Transverse colon (tissue), 4 donors: ENCODE measurements at regions not wholly inside any gene's neighbourhood (a gene's known extent, or its start where the extent isn't known, plus 50 kb on each side); places are given as distances from the start of the nearest gene placed in this dataset.

Source experiments
- DNase-seq: peaks from one replicate; pipeline ENCODE4 v3.0.0-alpha.2; 2019
- H3K27ac ChIP-seq, 4 donors: fragments of 200-600 bp; sonication (generic); 2 replicates each; pipeline ENCODE4 v1.5.1; 2016 to 2018; ENCODE audit warnings: inconsistent platforms in 4 of 4
- H3K27me3 ChIP-seq: fragments of 200-600 bp; sonication (generic); 2 replicates; pipeline ENCODE4 v1.5.1; 2017; ENCODE audit warnings: inconsistent platforms
- H3K36me3 ChIP-seq, 4 donors: fragments of 200-600 bp; sonication (generic); 2 replicates each; pipeline ENCODE4 v1.5.1; 2017 to 2019; ENCODE audit warnings: inconsistent platforms in 4 of 4
- H3K4me1 ChIP-seq, 4 donors: fragments of 200-600 bp; sonication (generic); 2 replicates each; pipeline ENCODE4 v1.5.1; 2017 to 2020; ENCODE audit warnings: inconsistent platforms in 4 of 4
- H3K4me3 ChIP-seq, 4 donors: fragments of 200-600 bp; sonication (generic); 1 replicate in 1 of 4; 2 replicates in 3 of 4; pipeline versions ENCODE4 v1.5.1 to v1.6.1; 2017 to 2019; ENCODE audit warnings: inconsistent platforms in 4 of 4
- H3K9me3 ChIP-seq, 2 donors: fragments of 200-600 bp; sonication (generic); 2 replicates each; pipeline ENCODE4 v1.5.1; 2017 to 2019; ENCODE audit warnings: inconsistent platforms in 2 of 2
- EP300 ChIP-seq: sonication (generic); formaldehyde crosslinking; IDR thresholded peaks from one replicate; pipeline ENCODE4 v1.6.1; 2017; ENCODE audit warnings: antibody characterized with exemption, low read depth
- POLR2A ChIP-seq: fragments of 450-650 bp; IDR thresholded peaks from one replicate; pipeline ENCODE4 v1.6.1; 2016; ENCODE audit warnings: antibody characterized with exemption, mild to moderate bottlenecking, moderate library complexity
- POLR2AphosphoS5 ChIP-seq, 3 donors: sonication (generic); formaldehyde crosslinking; IDR thresholded peaks; one replicate each; pipeline ENCODE4 v1.6.1; 2016; ENCODE audit warnings: antibody characterized with exemption in 3 of 3
- WGBS, 2 donors: methylation state at CpG; one replicate each; pipeline ENCODE4 v1.1.5; 2018; ENCODE audit warnings: low coverage in 1 of 2; 5-methylcytosine and 5-hydroxymethylcytosine counted together
- in situ Hi-C, 4 donors: fragments of 200-750 bp; cut with MboI; loops; one replicate each; pipeline versions ENCODE4 v1.15.0 to v1.15.1; 2017; ENCODE audit warnings: low sequenced_read_pairs in 3 of 4, low pct_ligation_motif_present in 1 of 4, low pct_unique_long_range_greater_than_20kb in 1 of 4
- intact Hi-C: fragments of 100-400 bp; cut with DNase I; formaldehyde crosslinking; loops from one replicate; pipeline ENCODE4 v1.15.1; 2023; ENCODE audit warnings: low total_unique reads
- TF ChIP-seq, protein P1 (sequence below), 5 experiments: fragments of 200-600 bp in 3 of 5; fragments of 450-650 bp in 2 of 5; sonication (generic) in 3 of 5; IDR thresholded peaks; 1 replicate in 2 of 5; 2 replicates in 3 of 5; pipeline ENCODE4 v1.5.1; 2016 to 2017; ENCODE audit warnings: antibody characterized with exemption in 5 of 5, inconsistent platforms in 3 of 5, mild to moderate bottlenecking in 2 of 5, moderate library complexity in 1 of 5

DNA sequence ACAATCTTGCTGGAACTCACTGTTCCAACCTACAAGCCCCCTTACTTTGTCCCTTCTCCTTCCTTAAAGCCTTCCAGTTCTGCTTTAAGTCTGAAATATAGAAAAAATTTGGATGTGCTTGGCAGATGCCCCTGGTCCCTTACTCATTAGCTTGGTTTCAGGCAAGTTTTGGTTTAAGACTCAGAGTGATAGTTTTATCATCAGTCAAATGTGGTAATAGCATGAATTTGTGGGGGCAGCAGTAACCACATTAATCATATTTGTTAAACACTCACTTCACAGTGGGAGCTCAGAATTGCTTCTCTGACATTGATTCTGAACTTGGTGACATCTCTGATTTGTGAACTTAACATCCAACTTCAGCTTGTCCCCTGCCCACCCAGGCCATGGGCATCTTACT lies 58.3 kb upstream of the ALDH1A3 start:
- Histone ChIP-seq H3K4me3 (no peak overlapping the region), H3K27me3 (no peaks in the 10 kb centered on the region), H3K27ac (no peak overlapping the region), H3K4me1 (no peaks in the 10 kb centered on the region), H3K9me3 (no peaks in the 10 kb centered on the region), H3K36me3 (no peaks in the 10 kb centered on the region)
- intact Hi-C loops = no loop called here
- in situ Hi-C loops = no loop called here
- TF ChIP-seq EP300 (no peak), POLR2AphosphoS5 (IDR thresholded peaks at IDR 0.05) (no peak), POLR2A (no peak)
- TF ChIP-seq, protein P1, sequence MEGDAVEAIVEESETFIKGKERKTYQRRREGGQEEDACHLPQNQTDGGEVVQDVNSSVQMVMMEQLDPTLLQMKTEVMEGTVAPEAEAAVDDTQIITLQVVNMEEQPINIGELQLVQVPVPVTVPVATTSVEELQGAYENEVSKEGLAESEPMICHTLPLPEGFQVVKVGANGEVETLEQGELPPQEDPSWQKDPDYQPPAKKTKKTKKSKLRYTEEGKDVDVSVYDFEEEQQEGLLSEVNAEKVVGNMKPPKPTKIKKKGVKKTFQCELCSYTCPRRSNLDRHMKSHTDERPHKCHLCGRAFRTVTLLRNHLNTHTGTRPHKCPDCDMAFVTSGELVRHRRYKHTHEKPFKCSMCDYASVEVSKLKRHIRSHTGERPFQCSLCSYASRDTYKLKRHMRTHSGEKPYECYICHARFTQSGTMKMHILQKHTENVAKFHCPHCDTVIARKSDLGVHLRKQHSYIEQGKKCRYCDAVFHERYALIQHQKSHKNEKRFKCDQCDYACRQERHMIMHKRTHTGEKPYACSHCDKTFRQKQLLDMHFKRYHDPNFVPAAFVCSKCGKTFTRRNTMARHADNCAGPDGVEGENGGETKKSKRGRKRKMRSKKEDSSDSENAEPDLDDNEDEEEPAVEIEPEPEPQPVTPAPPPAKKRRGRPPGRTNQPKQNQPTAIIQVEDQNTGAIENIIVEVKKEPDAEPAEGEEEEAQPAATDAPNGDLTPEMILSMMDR (IDR thresholded peaks at IDR 0.05) = no peak
- no peak for DNase-seq

DNA sequence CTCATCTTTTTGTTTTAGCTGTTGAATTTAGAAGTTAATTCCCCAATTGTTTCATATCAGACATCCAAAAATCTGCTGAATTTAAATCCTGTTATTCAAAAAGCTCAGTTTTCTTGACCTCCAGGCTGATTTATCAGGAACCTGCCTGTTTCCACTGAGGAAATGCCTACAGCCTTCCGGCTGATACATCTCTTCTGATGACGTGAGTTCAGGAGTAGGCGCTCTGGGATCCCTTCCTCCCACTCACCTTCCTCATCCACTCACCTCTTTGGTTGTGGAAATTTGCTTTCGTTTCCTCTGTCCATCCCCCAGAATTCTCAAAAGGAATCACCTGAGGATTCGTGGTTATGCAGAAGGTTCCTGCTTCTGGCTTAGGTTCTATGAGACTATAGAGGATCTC lies 55.4 kb upstream of the ALDH1A3 start:
- in situ Hi-C loops (no loop called here), intact Hi-C loops (no loop called here)
- 64 to 70% methylated on average over 5 of the region's 5 CpGs for WGBS, 2 donors
- no peak for DNase-seq
- no peaks in the 10 kb centered on the region for H3K27me3 ChIP-seq
- no peaks in the 10 kb centered on the region for H3K4me1 ChIP-seq
- no peak for TF ChIP-seq EP300
- H3K4me3 ChIP-seq = no peak overlapping the region
- no peaks in the 10 kb centered on the region for H3K9me3 ChIP-seq
- H3K27ac ChIP-seq = no peak overlapping the region
- no peaks in the 10 kb centered on the region for H3K36me3 ChIP-seq

- intact Hi-C loops = no loop called here
- WGBS, 2 donors = 31 to 64% methylated on average over 1 of the region's 1 CpG
- no peaks in the 10 kb centered on the region for H3K9me3 ChIP-seq
- no peaks in the 10 kb centered on the region for H3K27me3 ChIP-seq
- in situ Hi-C loops = no loop called here
- no peak for DNase-seq
- no peak overlapping the region for H3K4me3 ChIP-seq
- TF ChIP-seq, protein P1 (IDR thresholded peaks at IDR 0.05) = no peak
- TF ChIP-seq POLR2AphosphoS5 (IDR thresholded peaks at IDR 0.05) (no peak), POLR2A (no peak), EP300 (no peak)
- no peaks in the 10 kb centered on the region for H3K36me3 ChIP-seq
- no peaks in the 10 kb centered on the region for H3K4me1 ChIP-seq
- no peak overlapping the region for H3K27ac ChIP-seq
These were observed 50.2 kb upstream of the ALDH1A3 start for GRCh38 chr15:100829457-100829856.
